Hepatocyte (in vitro differentiated cells): ENCODE measurements at regions not wholly inside any gene's neighbourhood (a gene's known extent, or its start where the extent isn't known, plus 50 kb on each side); places are given as distances from the start of the nearest gene placed in this dataset.

Experiments used
- DNase-seq: peaks from one replicate; pipeline ENCODE4 v3.0.0-alpha.2; 2016; ENCODE audit warnings: low spot score
- H2AFZ ChIP-seq: fragments of 200-600 bp; sonication (generic); 2 replicates; pipeline ENCODE4 v1.6.0; 2016; ENCODE audit warnings: antibody characterized with exemption, mild to moderate bottlenecking
- H3K27ac ChIP-seq: fragments of 200-600 bp; sonication (generic); 2 replicates; pipeline ENCODE4 v1.5.1; 2016; ENCODE audit warnings: mild to moderate bottlenecking
- H3K27me3 ChIP-seq: fragments of 200-600 bp; sonication (generic); 2 replicates; pipeline ENCODE4 v1.6.1; 2016
- H3K36me3 ChIP-seq: fragments of 200-600 bp; sonication (generic); replicated peaks from 2 replicates; pipeline ENCODE4 v1.5.1; 2016; ENCODE audit warnings: low read depth; ENCODE audit not compliant: insufficient read depth
- H3K4me1 ChIP-seq: fragments of 200-600 bp; sonication (generic); 2 replicates; pipeline ENCODE4 v1.5.1; 2016; ENCODE audit warnings: mild to moderate bottlenecking, moderate library complexity; ENCODE audit not compliant: insufficient read depth
- H3K4me2 ChIP-seq: fragments of 200-600 bp; sonication (generic); 2 replicates; pipeline ENCODE4 v1.6.0; 2016
- H3K4me3 ChIP-seq: fragments of 200-600 bp; sonication (generic); 2 replicates; pipeline ENCODE4 v1.5.1; 2016; ENCODE audit warnings: mild to moderate bottlenecking
- H3K79me2 ChIP-seq: fragments of 200-600 bp; sonication (generic); 2 replicates; pipeline ENCODE4 v1.6.0; 2017; ENCODE audit warnings: mild to moderate bottlenecking
- H3K9me2 ChIP-seq: fragments of 200-600 bp; sonication (generic); replicated peaks from 2 replicates; pipeline ENCODE4 v1.6.0; 2017; ENCODE audit warnings: mild to moderate bottlenecking; ENCODE audit not compliant: insufficient read depth
- H3K9me3 ChIP-seq: fragments of 200-600 bp; sonication (generic); 2 replicates; pipeline ENCODE4 v1.5.1; 2016; ENCODE audit warnings: low read depth, mild to moderate bottlenecking
- H4K20me1 ChIP-seq: fragments of 200-600 bp; sonication (generic); 2 replicates; pipeline ENCODE4 v1.6.0; 2016; ENCODE audit warnings: mild to moderate bottlenecking; ENCODE audit not compliant: insufficient read depth, poor library complexity, severe bottlenecking
- EZH2 ChIP-seq: fragments of 200-600 bp; sonication (generic); IDR thresholded peaks from 2 replicates; pipeline ENCODE4 v1.6.1; 2016; ENCODE audit warnings: antibody characterized with exemption, mild to moderate bottlenecking, borderline replicate concordance
- EZH2phosphoT487 ChIP-seq: fragments of 200-600 bp; sonication (generic); IDR thresholded peaks from one replicate; pipeline ENCODE4 v1.6.1; 2018; ENCODE audit warnings: antibody characterized with exemption, mild to moderate bottlenecking, low read depth, moderate library complexity; ENCODE audit not compliant: unreplicated experiment, severe bottlenecking
- whole genome bisulfite sequencing: methylation state at CpG from one replicate; pipeline ENCODE4 v1.1.6; 2016; ENCODE audit warnings: low lambda C conversion rate; ENCODE audit errors: missing lambda C conversion rate; 5-methylcytosine and 5-hydroxymethylcytosine counted together
- TF ChIP-seq, protein P1 (sequence below): fragments of 200-600 bp; sonication (generic); IDR thresholded peaks from 2 replicates; pipeline ENCODE4 v1.5.1; 2016; ENCODE audit warnings: antibody characterized with exemption, mild to moderate bottlenecking; ENCODE audit not compliant: poor library complexity

DNA sequence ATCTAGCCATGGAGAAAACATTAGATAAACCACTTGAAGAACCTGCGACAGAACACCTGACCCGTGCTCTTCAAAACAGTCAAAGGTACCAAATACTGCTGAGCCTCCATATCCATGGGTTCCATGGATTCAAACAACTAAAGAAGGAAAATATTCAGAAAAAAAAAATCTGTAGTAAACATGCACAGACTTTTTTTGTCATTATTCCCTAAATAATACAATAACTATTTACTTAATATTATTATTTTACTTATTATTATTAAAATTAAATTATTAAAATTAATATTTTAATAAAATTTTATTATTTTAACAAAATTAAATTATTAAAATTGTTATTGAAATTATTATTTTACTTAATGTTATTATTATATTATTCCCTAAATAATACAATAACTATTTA lies 101.0 kb upstream of the PDE1C start:
- WGBS = 94% methylated on average over 2 of the region's 2 CpGs
- H2AFZ ChIP-seq = no peak overlapping the region
- H3K4me2 ChIP-seq = no peak overlapping the region

DNA sequence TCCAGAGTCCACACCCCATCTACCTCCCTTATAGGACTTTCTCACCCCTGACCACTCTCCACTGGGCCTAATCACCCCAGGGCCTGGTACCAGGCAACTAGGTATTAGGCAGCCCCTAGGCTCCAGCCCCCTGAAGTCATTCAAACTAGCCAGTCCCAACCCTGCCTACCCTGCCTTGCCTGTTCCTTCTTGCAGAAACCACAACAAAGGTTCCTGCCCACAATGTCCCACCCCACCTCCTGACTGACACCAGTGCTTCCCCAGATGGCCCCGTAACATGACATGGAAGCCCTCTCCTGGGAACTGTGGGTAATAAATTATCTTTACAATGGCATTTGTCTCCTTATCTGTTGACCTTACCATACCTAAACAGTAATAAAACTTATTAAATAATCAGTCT lies 100.6 kb upstream of the PDE1C start:
- Histone ChIP-seq H3K27ac (no peak overlapping the region), H3K4me3 (no peak overlapping the region), H3K9me2 (no peaks in the 10 kb centered on the region), H4K20me1 (no peaks in the 10 kb centered on the region), H3K27me3 (no peaks in the 10 kb centered on the region), H3K79me2 (no peaks in the 10 kb centered on the region), H3K36me3 (no peaks in the 10 kb centered on the region), H3K4me1 (no peaks in the 10 kb centered on the region), H2AFZ (no peak overlapping the region), H3K4me2 (no peak overlapping the region), H3K9me3 (no peaks in the 10 kb centered on the region)
- DNase-seq = no peak
- no peak for TF ChIP-seq EZH2
- no peak for TF ChIP-seq EZH2phosphoT487
- TF ChIP-seq, protein P1, sequence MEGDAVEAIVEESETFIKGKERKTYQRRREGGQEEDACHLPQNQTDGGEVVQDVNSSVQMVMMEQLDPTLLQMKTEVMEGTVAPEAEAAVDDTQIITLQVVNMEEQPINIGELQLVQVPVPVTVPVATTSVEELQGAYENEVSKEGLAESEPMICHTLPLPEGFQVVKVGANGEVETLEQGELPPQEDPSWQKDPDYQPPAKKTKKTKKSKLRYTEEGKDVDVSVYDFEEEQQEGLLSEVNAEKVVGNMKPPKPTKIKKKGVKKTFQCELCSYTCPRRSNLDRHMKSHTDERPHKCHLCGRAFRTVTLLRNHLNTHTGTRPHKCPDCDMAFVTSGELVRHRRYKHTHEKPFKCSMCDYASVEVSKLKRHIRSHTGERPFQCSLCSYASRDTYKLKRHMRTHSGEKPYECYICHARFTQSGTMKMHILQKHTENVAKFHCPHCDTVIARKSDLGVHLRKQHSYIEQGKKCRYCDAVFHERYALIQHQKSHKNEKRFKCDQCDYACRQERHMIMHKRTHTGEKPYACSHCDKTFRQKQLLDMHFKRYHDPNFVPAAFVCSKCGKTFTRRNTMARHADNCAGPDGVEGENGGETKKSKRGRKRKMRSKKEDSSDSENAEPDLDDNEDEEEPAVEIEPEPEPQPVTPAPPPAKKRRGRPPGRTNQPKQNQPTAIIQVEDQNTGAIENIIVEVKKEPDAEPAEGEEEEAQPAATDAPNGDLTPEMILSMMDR = no peak
- WGBS = 62% methylated on average over 1 of the region's 1 CpG

More for the DNA sequence above, 101.0 kb upstream of the PDE1C start:
- no peaks in the 10 kb centered on the region for H3K36me3 ChIP-seq
- no peaks in the 10 kb centered on the region for H3K9me2 ChIP-seq
- H3K4me3 ChIP-seq = no peak overlapping the region
- TF ChIP-seq EZH2 (no peak), EZH2phosphoT487 (no peak)
- TF ChIP-seq, protein P1 = no peak
- H3K27ac ChIP-seq = no peak overlapping the region
- no peaks in the 10 kb centered on the region for H3K27me3 ChIP-seq
- no peaks in the 10 kb centered on the region for H3K79me2 ChIP-seq
- no peaks in the 10 kb centered on the region for H4K20me1 ChIP-seq
- DNase-seq = no peak
- H3K9me3 ChIP-seq = no peaks in the 10 kb centered on the region
- no peaks in the 10 kb centered on the region for H3K4me1 ChIP-seq

- no peaks in the 10 kb centered on the region for H3K9me2 ChIP-seq
- WGBS = 23% methylated on average over 3 of the region's 3 CpGs
- H3K79me2 ChIP-seq = no peaks in the 10 kb centered on the region
- H3K36me3 ChIP-seq = no peaks in the 10 kb centered on the region
- no peak for DNase-seq
- no peak overlapping the region for H3K4me3 ChIP-seq
- H4K20me1 ChIP-seq = no peaks in the 10 kb centered on the region
- no peak for TF ChIP-seq EZH2
- H3K27ac ChIP-seq = no peak overlapping the region
- H2AFZ ChIP-seq = no peak overlapping the region
- no peaks in the 10 kb centered on the region for H3K9me3 ChIP-seq
- no peaks in the 10 kb centered on the region for H3K4me1 ChIP-seq
- no peak overlapping the region for H3K4me2 ChIP-seq
- no peaks in the 10 kb centered on the region for H3K27me3 ChIP-seq
Observed at GRCh38 chr7:32169228-32169627, 99.0 kb upstream of the PDE1C start.

DNA sequence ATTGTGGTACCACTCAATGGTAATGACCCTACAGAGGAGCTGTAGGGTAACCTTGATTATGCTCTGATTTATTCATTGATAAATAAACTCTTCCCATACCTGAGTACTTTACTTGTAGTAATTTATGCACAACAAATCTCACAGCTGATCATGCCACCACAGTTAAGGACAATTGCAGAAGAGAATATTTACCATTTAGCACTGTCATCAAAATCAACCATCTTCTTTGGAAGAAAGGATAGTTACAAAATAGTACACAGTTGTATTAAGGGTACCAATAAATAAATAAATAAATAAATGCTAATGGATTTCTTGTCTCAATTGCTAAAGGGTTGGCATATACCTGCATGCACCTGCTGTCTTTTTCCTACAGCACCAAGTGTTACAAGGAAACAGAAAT lies 97.6 kb upstream of the PDE1C start:
- H3K4me1 ChIP-seq = no peaks in the 10 kb centered on the region
- no peak overlapping the region for H3K27ac ChIP-seq
- DNase-seq = no peak
- TF ChIP-seq, protein P1 = no peak
- TF ChIP-seq EZH2 = no peak
- no peak for TF ChIP-seq EZH2phosphoT487
- no peaks in the 10 kb centered on the region for H4K20me1 ChIP-seq
- no peaks in the 10 kb centered on the region for H3K27me3 ChIP-seq
- no peaks in the 10 kb centered on the region for H3K79me2 ChIP-seq
- H3K4me3 ChIP-seq = no peak overlapping the region
- no peaks in the 10 kb centered on the region for H3K9me3 ChIP-seq
- H3K36me3 ChIP-seq = no peaks in the 10 kb centered on the region
- H2AFZ ChIP-seq = no peak overlapping the region
- no peaks in the 10 kb centered on the region for H3K9me2 ChIP-seq
- no peak overlapping the region for H3K4me2 ChIP-seq
